GM19035 (cell line): ENCODE measurements at regions not wholly inside any gene's neighbourhood (a gene's known extent, or its start where the extent isn't known, plus 50 kb on each side); places are given as distances from the start of the nearest gene placed in this dataset.
"Not testable (repeated sequence)": the region's sequence is repeated elsewhere in the genome, so short reads cannot be mapped to it uniquely, and the experiment has no call there.

Experiments
- ATAC-seq: cut with Tn5 transposase; IDR thresholded peaks from one replicate; pipeline ENCODE4 v1.9.1; 2021; ENCODE audit not compliant: unreplicated experiment

- ATAC-seq: not testable (repeated sequence)
These were observed 2565.3 kb upstream of the TPTE start for GRCh38 chr21:7956074-7956452.

DNA sequence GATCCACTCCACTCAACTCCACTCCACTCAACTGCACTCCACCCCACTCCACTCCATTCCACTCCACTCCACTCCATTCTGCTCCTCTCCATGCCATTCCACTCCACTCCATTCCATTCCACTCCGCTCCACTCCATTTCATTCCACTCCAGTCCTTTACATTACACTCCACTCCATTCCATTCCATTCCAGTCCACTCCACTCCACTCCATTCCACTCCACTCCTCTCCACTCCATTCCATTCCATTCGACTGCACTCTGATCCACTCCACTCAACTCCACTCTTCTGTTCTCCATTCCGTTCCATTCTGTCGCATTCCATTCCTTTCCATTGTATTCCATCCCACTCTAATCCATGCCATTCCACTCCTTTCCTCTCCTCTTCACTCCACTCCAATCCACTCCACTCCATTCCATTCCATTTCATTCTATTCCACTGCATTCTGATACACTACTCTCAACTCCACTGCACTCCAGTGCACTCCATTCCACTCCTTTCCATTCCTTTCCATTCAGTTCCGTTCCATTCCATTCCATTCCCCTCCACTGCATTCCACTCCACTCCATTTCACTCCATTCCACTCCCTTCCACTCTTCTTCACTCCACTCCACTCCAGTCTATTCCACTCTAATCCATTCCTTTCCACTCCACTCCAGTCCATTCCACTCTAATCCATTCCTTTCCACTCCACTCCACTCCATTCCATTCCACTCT is 2564.2 kb upstream of the TPTE start:
- not testable (repeated sequence) for ATAC-seq

GRCh38 chr21:7957713-7958064 is 2563.7 kb upstream of the TPTE start:
- no peak for ATAC-seq
